ENCODE measurements at regions not wholly inside any gene's neighbourhood (a gene's known extent, or its start where the extent isn't known, plus 50 kb on each side); places are given as distances from the start of the nearest gene placed in this dataset.

- TF ChIP-seq CTCF (optimal IDR thresholded peaks at IDR 0.05 in 1 of 3, IDR thresholded peaks at IDR 0.05 in 1 of 3, conservative IDR thresholded peaks at IDR 0.05 in 1 of 3; ENCODE audit: extremely low read depth in 1 of 3, insufficient read depth in 2 of 3, low read length in 3 of 3), result no peak
- TF ChIP-seq EZH2 (IDR thresholded peaks at IDR 0.05; ENCODE audit: low read length), result no peak
Measured at GRCh38 chr18:29681578-29681977, 1361.0 kb downstream of the DSC3 start.

All from keratinocyte (primary cell).